ENCODE measurements at regions not wholly inside any gene's neighbourhood (a gene's known extent, or its start where the extent isn't known, plus 50 kb on each side); places are given as distances from the start of the nearest gene placed in this dataset.

- H3K27ac ChIP-seq, result no peak overlapping the region
Observed at GRCh38 chr4:173466101-173466500, 63.9 kb downstream of the HAND2 start.

GRCh38 chr4:173464481-173464880 lies 65.5 kb downstream of the HAND2 start:
- no peaks in the 10 kb centered on the region for H3F3A ChIP-seq (ENCODE audit: low read depth)
- H3K27ac Mint-ChIP-seq, result no peak overlapping the region

More at GRCh38 chr4:173466101-173466500, 63.9 kb downstream of the HAND2 start:
- Histone ChIP-seq H3K4me1 (peaks cover 3% of the 10 kb centered on the region), H4K20me1 (ENCODE audit: low read depth) (no peaks in the 10 kb centered on the region), H3F3A (ENCODE audit: low read depth) (no peaks in the 10 kb centered on the region), H3K36me3 (no peaks in the 10 kb centered on the region), H3K79me2 (ENCODE audit: low read depth) (no peaks in the 10 kb centered on the region), H3K9ac (no peak overlapping the region), H3K9me3 (ENCODE audit: low read depth) (no peaks in the 10 kb centered on the region), H2AFZ (replicated peaks) (no peak overlapping the region), H3K4me2 (no peak overlapping the region), H3K4me3 (no peak overlapping the region), H3K27me3 (no peaks in the 10 kb centered on the region)
- Mint-ChIP-seq H3K4me3 (no peak overlapping the region), H3K4me1 (no peaks in the 10 kb centered on the region), H3K36me3 (no peaks in the 10 kb centered on the region), H3K27ac (no peak overlapping the region), H3K9me3 (no peaks in the 10 kb centered on the region), H3K27me3 (ENCODE audit: insufficient read depth, low read depth) (no peaks in the 10 kb centered on the region)
- no peak for DNase-seq (ENCODE audit: low spot score)
- TF ChIP-seq CTCF (IDR thresholded peaks at IDR 0.05) (no peak), EZH2phosphoT487 (IDR thresholded peaks at IDR 0.05) (no peak), EZH2 (IDR thresholded peaks at IDR 0.05) (no peak)

DNA sequence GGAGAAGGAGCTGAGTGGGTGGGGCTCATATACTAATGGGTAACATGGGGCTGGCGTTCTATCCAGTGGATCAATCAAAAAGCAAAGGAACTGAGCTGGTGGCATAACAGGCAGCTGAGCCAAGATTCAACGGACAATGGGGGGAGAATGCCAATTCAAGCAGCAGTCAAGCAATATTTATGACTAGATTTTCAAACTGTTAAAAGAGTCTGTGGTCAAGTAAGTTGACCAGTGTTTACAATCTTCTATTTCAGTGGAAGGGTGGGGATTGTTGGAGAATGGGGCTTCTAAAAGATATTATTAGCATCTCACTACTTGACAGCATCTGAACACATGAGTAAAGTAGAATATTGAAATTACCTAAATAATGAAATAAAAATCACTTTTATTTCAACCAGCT lies 64.9 kb upstream of the SCRG1 start:
- Histone ChIP-seq H3K27ac (no peak overlapping the region), H3K79me2 (ENCODE audit: low read depth) (no peaks in the 10 kb centered on the region), H3F3A (ENCODE audit: low read depth) (no peaks in the 10 kb centered on the region), H3K4me1 (no peaks in the 10 kb centered on the region), H2AFZ (replicated peaks) (no peak overlapping the region), H3K4me2 (no peak overlapping the region), H3K9me3 (ENCODE audit: low read depth) (no peaks in the 10 kb centered on the region), H4K20me1 (ENCODE audit: low read depth) (no peaks in the 10 kb centered on the region), H3K9ac (no peak overlapping the region), H3K36me3 (no peaks in the 10 kb centered on the region), H3K27me3 (no peaks in the 10 kb centered on the region), H3K4me3 (no peak overlapping the region)
- no peak overlapping the region for H3K4me3 Mint-ChIP-seq
- no peaks in the 10 kb centered on the region for H3K9me3 Mint-ChIP-seq
- no peaks in the 10 kb centered on the region for H3K4me1 Mint-ChIP-seq
- DNase-seq (ENCODE audit: low spot score), result no peak
- no peak for TF ChIP-seq EZH2phosphoT487 (IDR thresholded peaks at IDR 0.05)
- no peak for TF ChIP-seq CTCF (IDR thresholded peaks at IDR 0.05)
- no peak for TF ChIP-seq EZH2 (IDR thresholded peaks at IDR 0.05)
- H3K27ac Mint-ChIP-seq, result no peak overlapping the region
- no peaks in the 10 kb centered on the region for H3K36me3 Mint-ChIP-seq
- H3K27me3 Mint-ChIP-seq (ENCODE audit: insufficient read depth, low read depth), result no peaks in the 10 kb centered on the region

More at GRCh38 chr4:173464481-173464880, 65.5 kb downstream of the HAND2 start:
- no peak for DNase-seq (ENCODE audit: low spot score)
- Histone ChIP-seq H3K4me3 (no peak overlapping the region), H3K9me3 (ENCODE audit: low read depth) (no peaks in the 10 kb centered on the region), H3K79me2 (ENCODE audit: low read depth) (no peaks in the 10 kb centered on the region), H3K36me3 (no peaks in the 10 kb centered on the region), H3K4me1 (no peaks in the 10 kb centered on the region), H3K9ac (no peak overlapping the region), H4K20me1 (ENCODE audit: low read depth) (no peaks in the 10 kb centered on the region), H2AFZ (replicated peaks) (no peak overlapping the region), H3K27me3 (no peaks in the 10 kb centered on the region), H3K27ac (no peak overlapping the region), H3K4me2 (no peak overlapping the region)
- Mint-ChIP-seq H3K27me3 (ENCODE audit: insufficient read depth, low read depth) (no peaks in the 10 kb centered on the region), H3K36me3 (no peaks in the 10 kb centered on the region), H3K9me3 (no peaks in the 10 kb centered on the region), H3K4me1 (no peaks in the 10 kb centered on the region), H3K4me3 (no peak overlapping the region)
- no peak for TF ChIP-seq EZH2 (IDR thresholded peaks at IDR 0.05)
- no peak for TF ChIP-seq CTCF (IDR thresholded peaks at IDR 0.05)
- no peak for TF ChIP-seq EZH2phosphoT487 (IDR thresholded peaks at IDR 0.05)

Data from neural progenitor cell (in vitro differentiated cells).